ENCODE measurements at regions not wholly inside any gene's neighbourhood (a gene's known extent, or its start where the extent isn't known, plus 50 kb on each side); places are given as distances from the start of the nearest gene placed in this dataset.

- Mint-ChIP-seq H3K4me1 (peaks cover 14% of the 10 kb centered on the region), H3K27ac (no peak overlapping the region; the same call in 1 of the 2 replicates), H3K9me3 (no peaks in the 10 kb centered on the region), H3K4me3 (no peak overlapping the region), H3K27me3 (ENCODE audit: low read depth) (no peaks in the 10 kb centered on the region), H3K36me3 (no peaks in the 10 kb centered on the region)
- TF ChIP-seq OVOL2 (CRISPR knock-in tag; IDR thresholded peaks at IDR 0.05; ENCODE audit: borderline replicate concordance), result no peak
- TF ChIP-seq ATF3 (CRISPR knock-in tag; conservative IDR thresholded peaks at IDR 0.05), result 0 out of 2 replicates have a peak, but pooled peaks have one; percentile 16
- CTCF ChIA-PET, result no interaction called here
- ATAC-seq (peak; percentile 75), DNase-seq (ENCODE audit: low spot score) (peak; percentile 10)
- POLR2A ChIA-PET, result no interaction called here
These were observed 91.5 kb upstream of the PARD3B start for GRCh38 chr2:204453730-204454167.

- no peaks in the 10 kb centered on the region for H3K9me3 Mint-ChIP-seq
- no peak for ATAC-seq
- no peaks in the 10 kb centered on the region for H3K27me3 Mint-ChIP-seq (ENCODE audit: low read depth)
- H3K4me3 Mint-ChIP-seq, result no peak overlapping the region
- peaks cover 16% of the 10 kb centered on the region for H3K4me1 Mint-ChIP-seq
- ChIA-PET POLR2A (no interaction called here), CTCF (interaction anchor here (0.8 kb wide), 1 partner anchor 380 kb away, joined by 3 read pairs; no protein-coding TSS in a partner anchor)
- no peak for DNase-seq (ENCODE audit: low spot score)
- H3K36me3 Mint-ChIP-seq, result no peaks in the 10 kb centered on the region
- no peak for TF ChIP-seq FOXJ3 (CRISPR knock-in tag; IDR thresholded peaks at IDR 0.05; ENCODE audit: borderline replicate concordance)
- no peak for TF ChIP-seq FOXK1 (CRISPR knock-in tag; IDR thresholded peaks at IDR 0.05)
- TF ChIP-seq JUN (CRISPR knock-in tag; IDR thresholded peaks at IDR 0.05), result no peak
- TF ChIP-seq NR1H2 (CRISPR knock-in tag; IDR thresholded peaks at IDR 0.05), result no peak
- TF ChIP-seq NFE2L1 (CRISPR knock-in tag; IDR thresholded peaks at IDR 0.05), result no peak
- no peak for TF ChIP-seq TEAD1 (CRISPR knock-in tag; IDR thresholded peaks at IDR 0.05)
- no peak for TF ChIP-seq CBFB (CRISPR knock-in tag; IDR thresholded peaks at IDR 0.05; ENCODE audit: low read depth)
- TF ChIP-seq, protein P1, sequence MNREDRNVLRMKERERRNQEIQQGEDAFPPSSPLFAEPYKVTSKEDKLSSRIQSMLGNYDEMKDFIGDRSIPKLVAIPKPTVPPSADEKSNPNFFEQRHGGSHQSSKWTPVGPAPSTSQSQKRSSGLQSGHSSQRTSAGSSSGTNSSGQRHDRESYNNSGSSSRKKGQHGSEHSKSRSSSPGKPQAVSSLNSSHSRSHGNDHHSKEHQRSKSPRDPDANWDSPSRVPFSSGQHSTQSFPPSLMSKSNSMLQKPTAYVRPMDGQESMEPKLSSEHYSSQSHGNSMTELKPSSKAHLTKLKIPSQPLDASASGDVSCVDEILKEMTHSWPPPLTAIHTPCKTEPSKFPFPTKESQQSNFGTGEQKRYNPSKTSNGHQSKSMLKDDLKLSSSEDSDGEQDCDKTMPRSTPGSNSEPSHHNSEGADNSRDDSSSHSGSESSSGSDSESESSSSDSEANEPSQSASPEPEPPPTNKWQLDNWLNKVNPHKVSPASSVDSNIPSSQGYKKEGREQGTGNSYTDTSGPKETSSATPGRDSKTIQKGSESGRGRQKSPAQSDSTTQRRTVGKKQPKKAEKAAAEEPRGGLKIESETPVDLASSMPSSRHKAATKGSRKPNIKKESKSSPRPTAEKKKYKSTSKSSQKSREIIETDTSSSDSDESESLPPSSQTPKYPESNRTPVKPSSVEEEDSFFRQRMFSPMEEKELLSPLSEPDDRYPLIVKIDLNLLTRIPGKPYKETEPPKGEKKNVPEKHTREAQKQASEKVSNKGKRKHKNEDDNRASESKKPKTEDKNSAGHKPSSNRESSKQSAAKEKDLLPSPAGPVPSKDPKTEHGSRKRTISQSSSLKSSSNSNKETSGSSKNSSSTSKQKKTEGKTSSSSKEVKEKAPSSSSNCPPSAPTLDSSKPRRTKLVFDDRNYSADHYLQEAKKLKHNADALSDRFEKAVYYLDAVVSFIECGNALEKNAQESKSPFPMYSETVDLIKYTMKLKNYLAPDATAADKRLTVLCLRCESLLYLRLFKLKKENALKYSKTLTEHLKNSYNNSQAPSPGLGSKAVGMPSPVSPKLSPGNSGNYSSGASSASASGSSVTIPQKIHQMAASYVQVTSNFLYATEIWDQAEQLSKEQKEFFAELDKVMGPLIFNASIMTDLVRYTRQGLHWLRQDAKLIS (CRISPR knock-in tag; IDR thresholded peaks at IDR 0.05; ENCODE audit: borderline replicate concordance), result no peak
- no peak for TF ChIP-seq ATF3 (CRISPR knock-in tag; conservative IDR thresholded peaks at IDR 0.05)
- no peak for TF ChIP-seq RELA (CRISPR knock-in tag; IDR thresholded peaks at IDR 0.05; ENCODE audit: borderline replicate concordance)
- TF ChIP-seq NR3C1 (CRISPR knock-in tag; conservative IDR thresholded peaks at IDR 0.05; ENCODE audit: low read depth), result no peak
- TF ChIP-seq, protein P2, sequence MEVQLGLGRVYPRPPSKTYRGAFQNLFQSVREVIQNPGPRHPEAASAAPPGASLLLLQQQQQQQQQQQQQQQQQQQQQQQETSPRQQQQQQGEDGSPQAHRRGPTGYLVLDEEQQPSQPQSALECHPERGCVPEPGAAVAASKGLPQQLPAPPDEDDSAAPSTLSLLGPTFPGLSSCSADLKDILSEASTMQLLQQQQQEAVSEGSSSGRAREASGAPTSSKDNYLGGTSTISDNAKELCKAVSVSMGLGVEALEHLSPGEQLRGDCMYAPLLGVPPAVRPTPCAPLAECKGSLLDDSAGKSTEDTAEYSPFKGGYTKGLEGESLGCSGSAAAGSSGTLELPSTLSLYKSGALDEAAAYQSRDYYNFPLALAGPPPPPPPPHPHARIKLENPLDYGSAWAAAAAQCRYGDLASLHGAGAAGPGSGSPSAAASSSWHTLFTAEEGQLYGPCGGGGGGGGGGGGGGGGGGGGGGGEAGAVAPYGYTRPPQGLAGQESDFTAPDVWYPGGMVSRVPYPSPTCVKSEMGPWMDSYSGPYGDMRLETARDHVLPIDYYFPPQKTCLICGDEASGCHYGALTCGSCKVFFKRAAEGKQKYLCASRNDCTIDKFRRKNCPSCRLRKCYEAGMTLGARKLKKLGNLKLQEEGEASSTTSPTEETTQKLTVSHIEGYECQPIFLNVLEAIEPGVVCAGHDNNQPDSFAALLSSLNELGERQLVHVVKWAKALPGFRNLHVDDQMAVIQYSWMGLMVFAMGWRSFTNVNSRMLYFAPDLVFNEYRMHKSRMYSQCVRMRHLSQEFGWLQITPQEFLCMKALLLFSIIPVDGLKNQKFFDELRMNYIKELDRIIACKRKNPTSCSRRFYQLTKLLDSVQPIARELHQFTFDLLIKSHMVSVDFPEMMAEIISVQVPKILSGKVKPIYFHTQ (CRISPR knock-in tag; IDR thresholded peaks at IDR 0.05), result no peak
- no peak for TF ChIP-seq EMX1 (CRISPR knock-in tag; IDR thresholded peaks at IDR 0.05)
- no peak for TF ChIP-seq ATF1 (CRISPR knock-in tag; IDR thresholded peaks at IDR 0.05)
- TF ChIP-seq SOX15 (CRISPR knock-in tag; IDR thresholded peaks at IDR 0.05), result no peak
- TF ChIP-seq TEAD4 (CRISPR knock-in tag; IDR thresholded peaks at IDR 0.05), result no peak
- no peak for TF ChIP-seq SMAD4 (CRISPR knock-in tag; IDR thresholded peaks at IDR 0.05)
- no peak for TF ChIP-seq ZNF138 (CRISPR knock-in tag; conservative IDR thresholded peaks at IDR 0.05)
- no peak for TF ChIP-seq STAT6 (CRISPR knock-in tag; conservative IDR thresholded peaks at IDR 0.05; ENCODE audit: low read depth)
- no peak for TF ChIP-seq ELF4 (CRISPR knock-in tag; IDR thresholded peaks at IDR 0.05; ENCODE audit: low read depth)
- no peak overlapping the region for H3K27ac Mint-ChIP-seq
These were observed 90.4 kb upstream of the PARD3B start for GRCh38 chr2:204454672-204455380.
